NCI-H526 (cell line): ENCODE measurements at regions not wholly inside any gene's neighbourhood (a gene's known extent, or its start where the extent isn't known, plus 50 kb on each side); places are given as distances from the start of the nearest gene placed in this dataset.
A peak's percentile ranks its signal among the peaks of the same experiment; 100 is the strongest.
"Not testable (repeated sequence)": the region's sequence is repeated elsewhere in the genome, so short reads cannot be mapped to it uniquely, and the experiment has no call there.

ENCODE experiments used
- DNase-seq, 2 experiments: peaks; one replicate each; lab custom pipeline; 2025; lab: John Stamatoyannopoulos, UW

DNA sequence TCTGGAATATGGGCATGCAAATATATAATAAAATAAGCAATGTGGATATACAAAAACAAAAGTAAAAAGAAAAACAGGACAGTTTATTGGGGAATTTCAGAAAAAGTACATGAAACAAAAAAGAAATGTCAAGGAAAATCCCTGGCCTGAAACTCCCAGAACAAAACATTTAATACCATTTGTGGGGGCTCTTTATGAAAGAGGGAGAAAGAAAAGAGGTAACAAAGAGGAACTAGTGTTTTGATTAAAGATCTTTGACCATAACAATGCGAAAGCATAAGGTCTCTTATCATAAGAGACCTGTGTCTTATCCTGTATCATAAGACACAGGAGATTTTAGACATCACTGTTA, 88.6 kb upstream of the ARID1B start:
- no peak for DNase-seq

GRCh38 chr6:156687789-156688619, 89.2 kb upstream of the ARID1B start:
- peak in 1 of 2 experiments; percentile 75 for DNase-seq

DNA sequence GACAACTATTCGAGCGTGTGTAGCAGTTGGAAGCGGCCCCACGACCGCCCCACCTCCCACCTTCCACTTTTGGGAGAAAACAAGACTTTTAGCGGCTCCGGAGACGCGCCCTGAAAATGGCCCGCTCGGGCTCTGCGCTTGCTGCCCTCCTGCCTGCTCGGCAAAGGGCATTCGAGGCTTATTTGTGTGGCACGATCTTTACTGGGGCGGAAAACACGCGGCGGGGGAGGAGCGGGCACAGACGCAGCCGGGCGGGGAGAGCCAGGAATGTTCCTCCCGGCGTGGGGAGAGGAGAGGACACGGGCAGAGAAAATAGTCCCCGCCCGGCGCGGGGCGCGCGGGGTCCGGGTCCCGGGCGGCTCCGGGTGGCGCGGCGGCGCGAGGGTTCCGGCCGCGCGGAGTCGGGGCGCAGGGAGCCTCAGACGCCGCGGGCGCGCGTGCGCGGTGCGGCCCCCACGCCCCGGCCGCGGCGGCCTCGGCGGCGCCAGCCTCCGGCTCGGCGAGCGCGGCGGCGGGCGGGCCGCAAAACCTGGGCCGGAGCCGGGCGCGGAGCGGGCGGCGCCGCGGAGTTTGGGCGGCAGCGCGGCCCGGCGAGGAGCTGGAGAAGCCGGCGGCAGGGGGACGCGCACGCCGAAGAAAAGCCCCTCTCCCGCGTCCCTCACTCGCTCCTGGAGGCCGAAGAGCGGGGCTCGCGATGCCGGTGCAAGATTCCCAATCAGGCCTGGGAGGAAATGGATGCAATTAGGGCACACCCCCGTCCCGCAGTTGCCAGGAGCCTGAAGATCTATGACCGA, 90.0 kb upstream of the ARID1B start:
- DNase-seq: peak; percentile 79 to 90

DNA sequence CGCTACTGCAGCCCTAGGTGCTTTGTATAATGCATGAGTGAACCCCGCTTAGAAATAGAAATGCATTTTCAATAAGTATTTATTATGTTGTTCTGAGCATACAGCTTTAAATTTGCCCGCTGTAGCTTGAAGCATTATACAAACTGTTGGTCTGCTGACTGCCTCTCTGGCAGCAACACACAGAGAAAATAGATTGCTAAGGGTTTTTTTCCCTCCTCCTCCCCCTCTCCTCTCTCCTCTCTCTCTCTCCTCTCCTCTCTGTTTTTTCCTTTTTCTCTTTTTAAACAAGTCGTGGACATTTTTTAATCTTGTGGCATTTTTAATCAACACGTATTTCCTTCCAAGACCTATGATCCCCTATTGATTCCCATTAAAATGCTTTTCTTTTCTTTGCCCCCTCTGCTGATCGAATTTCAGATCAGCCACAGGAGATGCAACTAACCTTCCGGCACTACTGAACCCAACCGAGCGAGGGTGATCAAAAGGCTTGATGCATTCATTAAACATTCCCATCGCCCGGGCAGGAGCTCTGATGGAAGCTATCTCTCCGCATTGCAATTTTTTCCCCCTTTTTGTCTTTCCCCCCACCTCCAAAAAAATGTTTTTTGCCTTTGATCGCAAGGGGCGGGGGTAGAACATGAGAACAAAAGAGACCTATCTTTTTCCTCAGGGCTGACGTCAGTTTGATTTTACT, 90.7 kb upstream of the ARID1B start:
- peak; percentile 83 to 84 for DNase-seq

GRCh38 chr6:156685823-156686222, 91.4 kb upstream of the ARID1B start:
- peak; percentile 26 to 30 for DNase-seq

DNA sequence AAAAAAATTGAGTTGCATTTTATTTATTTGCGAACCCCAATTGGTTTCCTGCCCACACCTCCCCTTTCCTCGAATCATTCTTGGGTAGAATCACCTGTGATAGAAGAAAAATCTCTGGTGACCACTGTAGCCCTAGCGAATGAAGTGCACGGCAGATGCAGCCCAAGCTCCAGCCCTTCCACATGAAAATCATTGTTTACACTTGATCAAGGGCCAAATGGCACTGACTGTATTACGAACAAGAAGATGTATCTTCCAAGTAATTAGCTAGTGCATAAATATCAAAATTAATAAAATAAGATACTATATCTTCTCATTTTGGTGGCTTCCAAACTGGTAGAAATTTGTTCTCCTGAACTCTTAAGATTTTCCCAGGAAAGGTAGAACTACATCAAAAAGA, 93.4 kb upstream of the ARID1B start:
- DNase-seq: no peak

DNA sequence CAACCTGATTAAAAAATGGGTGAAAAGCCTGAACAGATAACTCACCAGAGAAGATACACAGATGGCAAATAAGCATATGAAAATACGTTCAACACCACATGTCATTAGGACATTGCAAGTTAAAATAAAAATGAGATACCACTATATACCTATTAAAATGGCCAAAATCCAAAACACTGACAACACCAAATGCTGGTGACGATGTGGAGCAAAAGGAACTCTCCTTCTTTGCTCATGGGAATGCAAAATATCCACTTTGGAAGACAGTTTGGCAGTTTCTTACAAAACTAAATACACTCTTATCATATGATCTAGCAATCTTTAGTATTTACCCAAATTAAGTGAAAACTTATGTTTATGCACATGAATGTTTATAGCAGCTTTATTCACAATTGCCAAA, 100.5 kb upstream of the ARID1B start:
- no peak for DNase-seq

- DNase-seq: no peak
These were observed 103.0 kb upstream of the ARID1B start for GRCh38 chr6:156674197-156674596.

GRCh38 chr6:156670097-156670496, 107.1 kb upstream of the ARID1B start:
- not testable (repeated sequence) for DNase-seq

GRCh38 chr6:156662025-156662445, 115.1 kb upstream of the ARID1B start:
- DNase-seq: peak in 1 of 2 experiments; percentile 30

DNA sequence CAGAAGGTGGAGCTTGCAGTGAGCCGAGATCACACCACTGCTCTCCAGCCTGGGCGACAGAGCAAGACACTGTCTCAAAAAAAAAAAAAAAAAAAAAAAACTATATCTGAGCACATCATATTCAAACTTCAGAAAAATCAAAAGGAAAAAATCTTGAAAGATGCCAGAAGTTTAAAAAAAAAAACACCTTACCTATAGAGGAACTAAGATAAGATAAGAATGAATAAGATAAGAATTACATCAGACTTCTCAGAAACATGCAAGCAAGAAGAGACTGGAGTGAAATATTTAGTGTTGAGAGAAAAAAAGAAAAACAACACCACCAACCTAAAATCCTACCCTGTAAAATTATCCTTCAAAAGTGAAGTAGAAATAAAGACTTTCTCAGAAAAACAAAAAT, 116.8 kb upstream of the ARID1B start:
- DNase-seq: no peak

- DNase-seq: no peak
These were observed 117.4 kb upstream of the ARID1B start for GRCh38 chr6:156659822-156660198.

DNA sequence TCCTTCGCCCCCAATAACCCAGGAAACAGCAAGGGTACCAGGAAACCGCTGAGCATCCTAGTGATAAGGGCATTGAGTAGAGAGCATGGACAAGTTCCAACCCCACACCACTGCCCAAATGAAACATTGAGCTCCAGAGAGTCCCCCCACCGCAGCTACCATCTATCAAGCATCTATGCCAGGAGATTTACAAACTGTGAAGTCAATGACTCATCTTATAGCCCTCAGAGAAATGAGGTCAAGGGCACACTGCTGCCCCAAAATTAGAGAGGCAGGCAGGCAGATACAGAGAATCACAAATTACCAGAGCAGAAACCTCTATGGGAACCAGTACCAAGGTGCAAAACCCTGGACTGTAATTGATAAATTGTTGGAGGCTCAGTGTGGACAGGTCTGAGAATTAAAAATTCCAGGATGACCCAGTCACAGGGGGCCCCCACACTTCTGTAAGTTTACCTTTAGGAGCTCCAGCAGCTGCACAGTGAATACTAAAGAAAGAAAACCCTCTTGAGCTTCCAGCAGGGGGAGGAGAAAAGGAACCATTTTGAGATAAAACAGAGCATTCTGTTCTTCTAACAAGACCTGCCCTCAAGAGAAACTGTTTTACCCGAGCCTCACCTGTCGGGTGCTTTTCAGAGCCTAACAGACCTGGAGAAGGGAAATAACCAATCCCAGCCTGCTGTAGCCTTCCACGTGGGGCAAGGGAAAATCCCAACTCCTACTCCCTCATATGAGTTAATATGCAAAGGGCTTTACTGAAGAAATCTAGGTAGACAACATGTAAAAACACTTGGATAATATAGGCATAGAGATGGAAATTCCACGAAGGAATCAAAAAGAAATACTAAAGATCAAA, 118.0 kb upstream of the ARID1B start:
- no peak for DNase-seq

DNA sequence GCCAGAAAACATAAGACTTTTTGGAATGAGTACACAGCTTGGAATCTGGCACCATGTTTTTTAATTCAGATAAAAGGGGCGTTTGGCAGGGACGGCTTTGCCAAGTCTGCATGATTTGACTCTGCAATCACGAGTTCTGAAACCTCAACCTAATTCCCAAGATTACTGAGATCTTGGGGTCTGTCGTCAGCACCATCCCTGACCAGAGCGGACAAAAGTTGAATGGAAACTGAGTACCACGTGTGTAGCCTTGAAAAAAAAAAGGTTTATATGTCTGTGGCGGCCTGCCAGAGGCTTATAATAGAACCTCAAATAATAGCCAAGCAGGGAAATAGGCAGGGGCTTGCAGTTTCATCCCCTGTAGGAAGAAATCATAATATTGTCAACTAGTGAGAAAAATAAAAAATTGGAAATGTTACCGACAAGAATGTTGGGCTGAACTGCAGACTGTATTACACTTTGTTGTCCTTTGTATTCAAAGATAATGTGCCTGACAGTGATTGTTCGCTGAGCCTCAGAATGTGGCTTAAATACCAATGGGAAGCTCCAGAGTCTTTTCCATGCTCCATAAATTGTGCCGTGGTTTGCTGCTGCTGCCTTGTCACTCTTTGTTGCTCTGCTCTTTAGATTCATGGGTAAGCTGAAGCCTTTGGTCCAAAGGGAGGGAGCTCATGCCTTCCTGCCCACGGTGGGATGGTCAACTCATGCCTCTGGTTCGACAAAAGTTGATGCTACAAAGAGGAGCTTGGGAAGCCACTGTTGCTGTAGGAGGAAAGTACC, 118.8 kb upstream of the ARID1B start:
- DNase-seq: no peak

DNA sequence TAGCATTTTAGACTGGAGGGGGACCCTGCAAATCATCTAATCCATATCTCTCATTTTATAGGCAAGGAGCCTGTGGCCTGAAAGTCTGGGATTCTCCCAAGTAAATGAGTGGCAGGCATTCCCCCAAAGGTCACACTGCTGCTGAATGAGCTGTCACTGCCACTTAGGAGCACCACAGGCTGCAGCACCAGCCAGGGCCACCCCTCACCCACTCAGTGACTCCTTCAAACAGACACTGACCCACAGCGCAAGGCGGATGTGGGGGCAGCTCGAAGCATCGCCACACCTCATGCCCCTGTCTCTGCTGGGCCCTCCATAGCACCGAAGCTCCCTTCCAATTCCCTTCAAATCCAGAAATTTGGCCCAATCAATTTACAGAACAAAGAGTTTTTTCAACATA, 119.9 kb upstream of the ARID1B start:
- no peak for DNase-seq

DNA sequence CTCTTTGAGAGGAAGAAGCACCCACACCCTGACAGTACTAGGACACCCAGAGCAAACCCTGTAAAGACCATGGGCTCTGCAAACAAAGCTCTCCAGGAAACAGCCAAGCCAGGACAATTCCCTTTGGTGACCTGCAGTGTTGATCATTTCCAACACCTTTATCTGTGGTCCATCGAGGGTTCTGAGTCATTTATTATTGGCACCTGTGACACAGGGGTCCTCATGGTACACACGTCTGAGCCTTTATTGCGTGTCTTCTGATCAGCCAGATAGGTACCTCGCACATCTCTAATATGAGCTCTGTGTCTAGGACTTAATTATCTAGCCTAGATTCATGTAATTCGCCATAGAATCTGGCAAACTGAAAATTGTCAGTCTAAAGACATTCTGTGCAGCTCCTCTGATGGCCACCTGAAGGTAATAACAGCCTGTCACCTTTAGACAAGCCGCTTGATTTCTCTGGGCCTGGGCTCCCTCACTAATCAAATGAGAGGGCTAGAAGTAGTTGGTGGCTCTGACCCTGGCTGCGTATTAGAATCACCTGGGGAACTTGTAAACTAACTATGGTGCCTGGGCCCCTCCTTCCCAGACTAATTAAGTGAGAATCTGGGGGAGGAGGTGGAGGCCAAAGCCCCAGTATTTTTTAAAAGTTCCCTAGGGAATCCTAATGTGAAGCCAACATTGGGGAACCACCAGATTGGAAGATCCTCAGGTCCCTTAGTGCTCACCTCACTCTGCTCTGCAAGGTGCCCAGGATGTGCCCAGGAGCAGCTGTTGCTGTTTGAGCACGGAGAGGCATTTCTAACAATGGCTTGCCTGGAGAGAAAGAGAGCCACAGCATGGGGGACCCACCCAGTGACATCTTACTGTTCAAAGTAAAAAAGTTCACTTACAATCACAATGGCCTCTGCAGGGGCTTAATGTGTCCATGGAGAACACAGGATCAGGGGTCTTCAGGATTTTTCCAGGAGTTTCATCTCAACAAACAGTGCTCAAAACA, 122.0 kb upstream of the ARID1B start:
- no peak for DNase-seq

DNA sequence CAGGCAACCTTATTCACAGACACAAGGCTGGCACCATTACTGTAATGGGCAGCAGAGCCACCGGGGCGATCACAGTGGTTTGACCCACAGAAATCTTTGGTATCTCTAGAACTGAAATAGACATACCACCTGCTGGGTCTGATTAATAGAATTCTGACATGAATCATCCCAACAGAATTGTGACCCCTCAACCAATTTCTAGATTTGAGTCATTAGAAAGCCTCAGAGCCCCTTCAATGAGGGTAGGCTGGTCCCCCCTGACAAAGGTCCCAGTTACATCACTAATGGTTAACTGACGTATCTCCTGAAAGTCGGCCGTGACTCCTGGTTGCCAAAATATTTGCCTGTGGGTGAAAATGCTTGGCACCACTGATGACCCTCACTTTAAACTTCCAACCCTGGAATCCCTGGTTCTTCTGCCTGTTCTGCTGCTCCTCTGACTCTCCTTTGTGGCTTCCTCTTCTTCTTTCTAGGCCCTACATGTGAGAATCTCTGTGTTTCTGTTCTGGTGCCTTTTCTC, 124.9 kb upstream of the ARID1B start:
- no peak for DNase-seq

DNA sequence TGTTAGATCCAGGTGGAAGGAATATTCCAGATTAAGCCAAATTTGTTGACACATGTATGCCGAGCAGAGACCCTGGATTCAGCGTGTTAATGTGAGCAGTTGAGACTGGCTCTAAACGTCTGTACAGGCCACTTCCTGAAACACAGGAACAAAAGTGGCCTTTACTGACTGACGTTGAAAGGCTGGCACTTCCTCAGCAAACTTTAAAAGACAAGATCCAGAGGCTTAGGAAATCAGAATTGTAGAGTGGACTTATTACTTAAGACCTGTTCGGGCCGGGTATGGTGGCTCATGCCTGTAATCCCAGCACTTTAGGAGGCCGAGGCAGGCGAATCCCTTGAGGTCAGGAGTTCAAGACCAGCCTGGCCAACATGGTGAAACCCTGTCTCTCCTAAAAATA, 125.7 kb upstream of the ARID1B start:
- DNase-seq: no peak

DNA sequence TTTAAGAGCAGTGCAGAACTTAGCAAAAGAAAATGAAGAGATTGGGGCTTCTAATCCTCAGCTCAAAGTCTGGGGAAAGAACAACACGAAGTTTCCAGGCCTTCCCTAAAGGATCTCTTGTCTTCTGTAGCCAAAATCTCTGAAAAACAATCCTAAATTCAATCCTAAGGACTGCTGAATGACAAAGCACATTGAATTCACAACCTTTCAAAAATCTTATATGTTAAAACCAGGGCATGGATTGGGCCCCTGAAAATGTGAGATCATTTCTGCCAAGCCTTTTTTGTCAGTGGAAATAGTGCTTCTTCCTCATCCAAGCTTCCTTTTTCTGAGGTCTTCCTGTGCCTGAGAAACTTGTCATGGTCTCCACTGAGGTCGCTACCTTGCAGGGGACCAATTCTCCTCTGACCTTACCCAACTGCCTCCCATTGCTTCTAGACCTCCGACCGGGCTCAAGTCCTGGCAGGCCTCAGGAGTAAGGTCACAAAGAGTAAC, 126.2 kb upstream of the ARID1B start:
- no peak for DNase-seq
